Ishikawa (cell line): ENCODE measurements at regions not wholly inside any gene's neighbourhood (a gene's known extent, or its start where the extent isn't known, plus 50 kb on each side); places are given as distances from the start of the nearest gene placed in this dataset.

ENCODE experiments used
- FOXM1 ChIP-seq: IDR thresholded peaks from 2 replicates; pipeline ENCODE4 v1.6.1; 2012; ENCODE audit warnings: low read depth, borderline replicate concordance
- MAX ChIP-seq: IDR thresholded peaks from 2 replicates; pipeline ENCODE4 v1.6.1; 2012
- NFIC ChIP-seq: IDR thresholded peaks from 2 replicates; pipeline ENCODE4 v1.6.1; 2012
- REST ChIP-seq: IDR thresholded peaks from 2 replicates; pipeline ENCODE4 v1.6.1; 2012; ENCODE audit warnings: low read depth, mild to moderate bottlenecking
- TAF1 ChIP-seq: IDR thresholded peaks from 2 replicates; pipeline ENCODE4 v1.6.1; 2012; ENCODE audit warnings: low read depth, mild to moderate bottlenecking
- TCF12 ChIP-seq: IDR thresholded peaks from 2 replicates; pipeline ENCODE4 v1.6.1; 2012; ENCODE audit warnings: low read depth

- TF ChIP-seq REST (no peak), TCF12 (no peak), FOXM1 (no peak), TAF1 (no peak), MAX (no peak), NFIC (no peak)
These were observed 92.7 kb upstream of the CFAP20DC start for GRCh38 chr3:59142556-59142955.
